SK-N-SH (cell line): ENCODE measurements at regions not wholly inside any gene's neighbourhood (a gene's known extent, or its start where the extent isn't known, plus 50 kb on each side); places are given as distances from the start of the nearest gene placed in this dataset.

Source experiments
- CTCF ChIA-PET: fragments of 300-600, 350-600 bp; formaldehyde crosslinking; extraction: SDS; loops from one replicate; lab custom pipeline; 2021; lab: Yijun Ruan, JAX
- POLR2A ChIA-PET: fragments of 350-600 bp; sonication (Branson Sonifier 250); formaldehyde crosslinking; extraction: SDS; loops from one replicate; lab custom pipeline; 2020; ENCODE audit warnings: antibody characterized with exemption, inconsistent platforms; lab: Yijun Ruan, JAX
- DNase-seq: peaks from one replicate; pipeline ENCODE4 v3.0.0; 2012
- H2AFZ ChIP-seq: fragments of 200-600 bp; sonication (generic); 2 replicates; pipeline ENCODE4 v1.8.1; 2016; ENCODE audit warnings: antibody characterized with exemption, mild to moderate bottlenecking, low read depth
- H3F3A ChIP-seq: fragments of 200-600 bp; sonication (generic); replicated peaks from 2 replicates; pipeline ENCODE3; 2016; ENCODE audit warnings: antibody characterized with exemption, mild to moderate bottlenecking; ENCODE audit not compliant: insufficient read depth
- H3K27ac ChIP-seq, 2 experiments: fragments of 200-500 bp in 1 of 2; fragments of 200-600 bp in 1 of 2; sonication (Bioruptor generic) in 1 of 2; sonication (generic), shearing (Covaris generic) in 1 of 2; 2 replicates each; pipeline versions ENCODE4 v1.5.1 to v1.6.1; 2014 to 2016; ENCODE audit warnings: low read depth in 2 of 2, inconsistent platforms in 1 of 2, low read length in 1 of 2, mild to moderate bottlenecking in 1 of 2, mixed read lengths in 1 of 2
- H3K27me3 ChIP-seq: fragments of 200-600 bp; sonication (generic), shearing (Covaris generic); 2 replicates; pipeline ENCODE4 v1.6.1; 2016; ENCODE audit warnings: mixed run types; ENCODE audit not compliant: insufficient read depth
- H3K36me3 ChIP-seq, 2 experiments: fragments of 200-500 bp in 1 of 2; fragments of 200-600 bp in 1 of 2; sonication (Bioruptor generic) in 1 of 2; sonication (generic) in 1 of 2; replicated peaks in 1 of 2; 2 replicates each; pipeline versions ENCODE3 to v1.5.1; 2014 to 2016; ENCODE audit warnings: low read length in 1 of 2, mild to moderate bottlenecking in 1 of 2; ENCODE audit not compliant: insufficient read depth in 2 of 2, control insufficient read depth in 1 of 2
- H3K4me1 ChIP-seq, 2 experiments: fragments of 200-500 bp in 1 of 2; fragments of 200-600 bp in 1 of 2; sonication (Bioruptor generic) in 1 of 2; sonication (generic), shearing (Covaris generic) in 1 of 2; 2 replicates each; pipeline versions ENCODE4 v1.5.1 to v1.6.1; 2014 to 2016; ENCODE audit warnings: low read depth in 1 of 2, low read length in 1 of 2, mixed run types in 1 of 2; ENCODE audit not compliant: insufficient read depth in 2 of 2, control insufficient read depth in 1 of 2
- H3K4me2 ChIP-seq: fragments of 200-600 bp; sonication (generic), shearing (Covaris generic); 2 replicates; pipeline ENCODE4 v1.6.1; 2017; ENCODE audit warnings: mixed run types
- H3K4me3 ChIP-seq, 2 experiments: fragments of 200-500 bp in 1 of 2; fragments of 200-600 bp in 1 of 2; sonication (Bioruptor generic) in 1 of 2; sonication (generic), shearing (Covaris generic) in 1 of 2; 2 replicates each; pipeline versions ENCODE4 v1.5.1 to v1.8.1; 2014 to 2016; ENCODE audit warnings: low read depth in 2 of 2, inconsistent platforms in 1 of 2, low read length in 1 of 2, mild to moderate bottlenecking in 1 of 2, mixed read lengths in 1 of 2, moderate library complexity in 1 of 2
- H3K79me2 ChIP-seq: fragments of 200-600 bp; sonication (generic); 2 replicates; pipeline ENCODE4 v1.8.1; 2017; ENCODE audit warnings: mild to moderate bottlenecking; ENCODE audit not compliant: insufficient read depth
- H3K9ac ChIP-seq: fragments of 200-600 bp; sonication (generic); 2 replicates; pipeline ENCODE4 v1.6.1; 2017; ENCODE audit warnings: mixed run types
- H3K9me2 ChIP-seq: fragments of 200-600 bp; sonication (generic); 2 replicates; pipeline ENCODE4 v1.6.1; 2017; ENCODE audit warnings: mixed run types
- H3K9me3 ChIP-seq: fragments of 200-600 bp; sonication (generic); 2 replicates; pipeline ENCODE4 v1.6.1; 2017; ENCODE audit warnings: mixed run types, mild to moderate bottlenecking, moderate library complexity
- H4K20me1 ChIP-seq: fragments of 200-600 bp; sonication (generic); 2 replicates; pipeline ENCODE4 v1.6.1; 2017; ENCODE audit warnings: mild to moderate bottlenecking, mixed run types; ENCODE audit not compliant: insufficient read depth
- ELF1 ChIP-seq: IDR thresholded peaks from 2 replicates; pipeline ENCODE4 v1.4.0; 2012
- EZH2phosphoT487 ChIP-seq: fragments of 200-600 bp; sonication (generic); IDR thresholded peaks from 2 replicates; pipeline ENCODE4 v1.6.1; 2017; ENCODE audit warnings: low read depth, mixed run types, mild to moderate bottlenecking, antibody characterized with exemption, moderate library complexity, borderline replicate concordance
- FOSL2 ChIP-seq: IDR thresholded peaks from 2 replicates; pipeline ENCODE4 v1.4.0; 2012; ENCODE audit warnings: low read depth, mild to moderate bottlenecking, moderate library complexity, borderline replicate concordance
- GATA2 ChIP-seq: sonication (generic); formaldehyde crosslinking; IDR thresholded peaks from 2 replicates; pipeline ENCODE4 v1.5.0; 2020; ENCODE audit warnings: mild to moderate bottlenecking, missing genetic modification reagents
- JUND ChIP-seq: IDR thresholded peaks from 2 replicates; pipeline ENCODE4 v1.4.0; 2012
- MAX ChIP-seq: IDR thresholded peaks from 2 replicates; pipeline ENCODE4 v1.4.0; 2012; ENCODE audit warnings: low read depth
- MEF2A ChIP-seq: IDR thresholded peaks from 2 replicates; pipeline ENCODE4 v1.4.0; 2012; ENCODE audit warnings: low read depth, borderline replicate concordance
- MXI1 ChIP-seq: IDR thresholded peaks from 2 replicates; pipeline ENCODE4 v1.6.1; 2012; ENCODE audit warnings: mild to moderate bottlenecking, low read depth, low read length, improper control_type of control experiment
- NFIC ChIP-seq: IDR thresholded peaks from 2 replicates; pipeline ENCODE4 v1.4.0; 2012; ENCODE audit warnings: borderline replicate concordance
- PBX3 ChIP-seq: IDR thresholded peaks from 2 replicates; pipeline ENCODE4; 2012
- POLR2AphosphoS5 ChIP-seq: IDR thresholded peaks from 2 replicates; pipeline ENCODE4 v1.6.1; 2012; ENCODE audit warnings: low read depth, low read length
- RCOR1 ChIP-seq: fragments of 150-350 bp; IDR thresholded peaks from 2 replicates; pipeline ENCODE4 v1.6.1; 2017; ENCODE audit warnings: antibody characterized with exemption, low read length
- RFX5 ChIP-seq: IDR thresholded peaks from 2 replicates; pipeline ENCODE4 v1.6.1; 2012; ENCODE audit warnings: mild to moderate bottlenecking, improper control_type of control experiment, low read length
- SIN3A ChIP-seq: IDR thresholded peaks from 2 replicates; pipeline ENCODE4 v1.6.1; 2012; ENCODE audit warnings: low read depth, mild to moderate bottlenecking, low read length, moderate library complexity, borderline replicate concordance
- SMC3 ChIP-seq: IDR thresholded peaks from 2 replicates; pipeline ENCODE4 v1.6.1; 2012; ENCODE audit warnings: low read depth, low read length, improper control_type of control experiment
- TEAD4 ChIP-seq: IDR thresholded peaks from 2 replicates; pipeline ENCODE4 v1.4.0; 2012; ENCODE audit warnings: mild to moderate bottlenecking, borderline replicate concordance; ENCODE audit not compliant: insufficient read depth
- USF1 ChIP-seq: IDR thresholded peaks from 2 replicates; pipeline ENCODE4 v1.4.0; 2012; ENCODE audit warnings: low read depth, borderline replicate concordance
- USF2 ChIP-seq: fragments of 150-350 bp; IDR thresholded peaks from 2 replicates; pipeline ENCODE4 v1.6.1; 2017; ENCODE audit warnings: antibody characterized with exemption, low read length, low read depth, borderline replicate concordance
- ZBTB33 ChIP-seq: IDR thresholded peaks from 2 replicates; pipeline ENCODE4 v1.4.0; 2012; ENCODE audit warnings: low read depth, borderline replicate concordance
- WGBS: methylation state at CpG from one replicate; pipeline ENCODE4 v1.1.6; 2017; ENCODE audit warnings: low lambda C conversion rate; 5-methylcytosine and 5-hydroxymethylcytosine counted together

DNA sequence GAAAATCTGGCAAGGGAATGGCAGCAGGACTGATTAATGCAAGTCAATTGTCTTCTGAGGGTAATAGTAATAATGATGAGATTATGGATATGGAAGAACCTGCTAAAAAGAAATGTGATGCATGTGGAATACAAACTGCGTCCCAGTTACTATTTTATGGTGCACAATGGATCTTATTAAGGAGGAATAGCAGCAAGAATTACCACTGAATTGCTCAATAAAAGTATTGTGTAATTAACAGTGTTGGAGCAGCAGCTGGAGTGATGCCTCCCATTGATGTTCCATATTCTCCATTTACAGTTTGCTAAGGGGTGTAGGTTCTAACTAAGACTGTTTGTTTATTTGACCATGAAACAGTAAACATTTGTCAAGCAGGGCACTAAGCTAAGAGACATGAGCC, 167.9 kb downstream of the HRH4 start:
- DNase-seq, result no peak
- Histone ChIP-seq H3K4me1 (no peaks in the 10 kb centered on the region), H3K36me3 (no peaks in the 10 kb centered on the region), H3K9me3 (no peaks in the 10 kb centered on the region), H3K9me2 (no peaks in the 10 kb centered on the region), H3F3A (no peaks in the 10 kb centered on the region), H3K4me3 (no peak overlapping the region), H2AFZ (no peak overlapping the region), H3K27ac (no peak overlapping the region), H4K20me1 (no peaks in the 10 kb centered on the region), H3K9ac (no peak overlapping the region), H3K79me2 (no peaks in the 10 kb centered on the region), H3K4me2 (no peak overlapping the region), H3K27me3 (no peaks in the 10 kb centered on the region)
- ChIA-PET CTCF (interaction anchor here (1.0 kb wide), 1 partner anchor 28 kb away, joined by 3 read pairs; no protein-coding TSS in a partner anchor), POLR2A (no interaction called here)
- no peak for TF ChIP-seq MAX
- no peak for TF ChIP-seq MXI1
- TF ChIP-seq TEAD4, result no peak
- TF ChIP-seq POLR2AphosphoS5, result no peak
- TF ChIP-seq SMC3, result no peak
- TF ChIP-seq RFX5, result no peak
- TF ChIP-seq EZH2phosphoT487, result no peak
- TF ChIP-seq RCOR1, result no peak
- TF ChIP-seq USF2, result no peak
- no peak for TF ChIP-seq JUND
- no peak for TF ChIP-seq ELF1
- no peak for TF ChIP-seq MEF2A
- TF ChIP-seq PBX3, result no peak
- no peak for TF ChIP-seq NFIC
- no peak for TF ChIP-seq GATA2 (CRISPR knock-in tag)
- TF ChIP-seq USF1, result no peak
- TF ChIP-seq ZBTB33, result no peak
- no peak for TF ChIP-seq FOSL2
- no peak for TF ChIP-seq SIN3A
- 4% methylated on average over 1 of the region's 1 CpG for WGBS
